ENCODE measurements at regions not wholly inside any gene's neighbourhood (a gene's known extent, or its start where the extent isn't known, plus 50 kb on each side); places are given as distances from the start of the nearest gene placed in this dataset.

DNA sequence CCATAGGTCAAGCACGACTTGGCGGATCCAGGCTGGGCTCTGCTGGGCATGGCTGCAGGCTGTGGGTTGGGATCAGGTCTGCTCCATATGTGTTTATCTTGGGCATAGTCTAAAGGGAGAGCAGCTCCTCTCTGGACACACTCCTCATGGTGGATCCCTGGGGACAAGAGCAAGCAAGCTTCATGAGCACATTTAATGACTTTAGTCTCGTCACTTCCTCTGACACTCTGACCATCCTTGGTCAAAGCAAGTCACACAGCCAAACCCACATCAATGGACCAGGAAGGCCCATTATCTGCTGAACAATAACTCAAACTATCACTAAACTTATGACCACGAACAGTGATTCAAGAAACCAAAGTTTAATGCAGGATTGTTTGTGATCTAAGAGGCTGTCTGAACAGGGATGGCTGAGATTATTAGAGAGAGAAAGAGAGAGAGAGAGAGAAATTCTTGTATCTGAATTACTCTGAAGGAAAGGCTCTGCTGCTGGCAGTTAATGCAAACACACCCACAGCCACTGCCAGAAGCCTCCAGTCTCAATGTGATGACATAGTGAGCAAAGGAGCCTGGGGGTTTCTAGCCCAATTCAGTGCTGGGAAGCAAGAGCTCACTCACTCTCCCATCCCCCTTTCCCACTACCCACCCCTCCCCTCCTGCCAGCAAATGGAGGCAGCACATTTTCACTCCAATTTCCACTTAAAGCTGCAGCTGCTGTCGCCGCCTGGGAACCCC, 490.2 kb upstream of the SULF2 start (continued):
- TF ChIP-seq, protein P1, sequence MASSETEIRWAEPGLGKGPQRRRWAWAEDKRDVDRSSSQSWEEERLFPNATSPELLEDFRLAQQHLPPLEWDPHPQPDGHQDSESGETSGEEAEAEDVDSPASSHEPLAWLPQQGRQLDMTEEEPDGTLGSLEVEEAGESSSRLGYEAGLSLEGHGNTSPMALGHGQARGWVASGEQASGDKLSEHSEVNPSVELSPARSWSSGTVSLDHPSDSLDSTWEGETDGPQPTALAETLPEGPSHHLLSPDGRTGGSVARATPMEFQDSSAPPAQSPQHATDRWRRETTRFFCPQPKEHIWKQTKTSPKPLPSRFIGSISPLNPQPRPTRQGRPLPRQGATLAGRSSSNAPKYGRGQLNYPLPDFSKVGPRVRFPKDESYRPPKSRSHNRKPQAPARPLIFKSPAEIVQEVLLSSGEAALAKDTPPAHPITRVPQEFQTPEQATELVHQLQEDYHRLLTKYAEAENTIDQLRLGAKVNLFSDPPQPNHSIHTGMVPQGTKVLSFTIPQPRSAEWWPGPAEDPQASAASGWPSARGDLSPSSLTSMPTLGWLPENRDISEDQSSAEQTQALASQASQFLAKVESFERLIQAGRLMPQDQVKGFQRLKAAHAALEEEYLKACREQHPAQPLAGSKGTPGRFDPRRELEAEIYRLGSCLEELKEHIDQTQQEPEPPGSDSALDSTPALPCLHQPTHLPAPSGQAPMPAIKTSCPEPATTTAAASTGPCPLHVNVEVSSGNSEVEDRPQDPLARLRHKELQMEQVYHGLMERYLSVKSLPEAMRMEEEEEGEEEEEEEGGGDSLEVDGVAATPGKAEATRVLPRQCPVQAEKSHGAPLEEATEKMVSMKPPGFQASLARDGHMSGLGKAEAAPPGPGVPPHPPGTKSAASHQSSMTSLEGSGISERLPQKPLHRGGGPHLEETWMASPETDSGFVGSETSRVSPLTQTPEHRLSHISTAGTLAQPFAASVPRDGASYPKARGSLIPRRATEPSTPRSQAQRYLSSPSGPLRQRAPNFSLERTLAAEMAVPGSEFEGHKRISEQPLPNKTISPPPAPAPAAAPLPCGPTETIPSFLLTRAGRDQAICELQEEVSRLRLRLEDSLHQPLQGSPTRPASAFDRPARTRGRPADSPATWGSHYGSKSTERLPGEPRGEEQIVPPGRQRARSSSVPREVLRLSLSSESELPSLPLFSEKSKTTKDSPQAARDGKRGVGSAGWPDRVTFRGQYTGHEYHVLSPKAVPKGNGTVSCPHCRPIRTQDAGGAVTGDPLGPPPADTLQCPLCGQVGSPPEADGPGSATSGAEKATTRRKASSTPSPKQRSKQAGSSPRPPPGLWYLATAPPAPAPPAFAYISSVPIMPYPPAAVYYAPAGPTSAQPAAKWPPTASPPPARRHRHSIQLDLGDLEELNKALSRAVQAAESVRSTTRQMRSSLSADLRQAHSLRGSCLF (CRISPR knock-in tag; IDR thresholded peaks at IDR 0.05; ENCODE audit: borderline replicate concordance), result no peak
- TF ChIP-seq FOXP1 (IDR thresholded peaks at IDR 0.05) (no peak), FOXP1 (CRISPR knock-in tag; IDR thresholded peaks at IDR 0.05) (no peak), JARID2 (CRISPR knock-in tag; IDR thresholded peaks at IDR 0.05; ENCODE audit: insufficient replicate concordance) (no peak), RCOR2 (CRISPR knock-in tag; IDR thresholded peaks at IDR 0.05) (no peak), AKAP8 (CRISPR knock-in tag; IDR thresholded peaks at IDR 0.05) (no peak), SMARCC2 (IDR thresholded peaks at IDR 0.05) (no peak)
- TF ChIP-seq, protein P2, sequence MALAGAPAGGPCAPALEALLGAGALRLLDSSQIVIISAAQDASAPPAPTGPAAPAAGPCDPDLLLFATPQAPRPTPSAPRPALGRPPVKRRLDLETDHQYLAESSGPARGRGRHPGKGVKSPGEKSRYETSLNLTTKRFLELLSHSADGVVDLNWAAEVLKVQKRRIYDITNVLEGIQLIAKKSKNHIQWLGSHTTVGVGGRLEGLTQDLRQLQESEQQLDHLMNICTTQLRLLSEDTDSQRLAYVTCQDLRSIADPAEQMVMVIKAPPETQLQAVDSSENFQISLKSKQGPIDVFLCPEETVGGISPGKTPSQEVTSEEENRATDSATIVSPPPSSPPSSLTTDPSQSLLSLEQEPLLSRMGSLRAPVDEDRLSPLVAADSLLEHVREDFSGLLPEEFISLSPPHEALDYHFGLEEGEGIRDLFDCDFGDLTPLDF (CRISPR knock-in tag; IDR thresholded peaks at IDR 0.05), result no peak
